ENCODE measurements at regions not wholly inside any gene's neighbourhood (a gene's known extent, or its start where the extent isn't known, plus 50 kb on each side); places are given as distances from the start of the nearest gene placed in this dataset.
"Not testable (repeated sequence)": the region's sequence is repeated elsewhere in the genome, so short reads cannot be mapped to it uniquely, and the experiment has no call there.

GRCh38 chr3:137468446-137468845 is 295.7 kb upstream of the SOX14 start:
- DNase-seq: no peak

GRCh38 chr3:137469263-137469662 is 294.9 kb upstream of the SOX14 start:
- no peak for DNase-seq

- no peak for DNase-seq
These were observed 293.0 kb upstream of the SOX14 start for GRCh38 chr3:137471130-137471529.

GRCh38 chr3:137471558-137472204 is 292.4 kb upstream of the SOX14 start:
- DNase-seq: no peak

GRCh38 chr3:137477614-137478013 is 286.5 kb upstream of the SOX14 start:
- no peak for DNase-seq

- DNase-seq: no peak
These were observed 254.6 kb upstream of the SOX14 start for GRCh38 chr3:137509354-137510045.

- DNase-seq: no peak
These were observed 252.5 kb upstream of the SOX14 start for GRCh38 chr3:137511655-137512054.

- DNase-seq: no peak
These were observed 249.3 kb upstream of the SOX14 start for GRCh38 chr3:137514853-137515252.

GRCh38 chr3:137519602-137520001 is 244.5 kb upstream of the SOX14 start:
- no peak for DNase-seq

GRCh38 chr3:137524751-137525150 is 239.4 kb upstream of the SOX14 start:
- DNase-seq: no peak

- no peak for DNase-seq
These were observed 238.6 kb upstream of the SOX14 start for GRCh38 chr3:137525471-137525870.

- DNase-seq: no peak
These were observed 222.1 kb upstream of the SOX14 start for GRCh38 chr3:137542049-137542448.

- DNase-seq: no peak
These were observed 209.9 kb upstream of the SOX14 start for GRCh38 chr3:137554242-137554641.

GRCh38 chr3:137568880-137569279 is 195.2 kb upstream of the SOX14 start:
- DNase-seq: no peak

- DNase-seq: no peak
These were observed 191.2 kb upstream of the SOX14 start for GRCh38 chr3:137572931-137573330.

- no peak for DNase-seq
These were observed 181.6 kb upstream of the SOX14 start for GRCh38 chr3:137582484-137582883.

- no peak for DNase-seq
These were observed 180.9 kb upstream of the SOX14 start for GRCh38 chr3:137583256-137583655.

- DNase-seq: no peak
These were observed 175.2 kb upstream of the SOX14 start for GRCh38 chr3:137588871-137589270.

GRCh38 chr3:137595415-137595814 is 168.7 kb upstream of the SOX14 start:
- not testable (repeated sequence) for DNase-seq

- no peak for DNase-seq
These were observed 153.4 kb upstream of the SOX14 start for GRCh38 chr3:137610723-137611122.

GRCh38 chr3:137612291-137612690 is 151.8 kb upstream of the SOX14 start:
- no peak for DNase-seq

GRCh38 chr3:137615659-137616418 is 148.3 kb upstream of the SOX14 start:
- no peak for DNase-seq

- DNase-seq: no peak
These were observed 122.0 kb upstream of the SOX14 start for GRCh38 chr3:137641879-137642704.
